ENCODE measurements at regions not wholly inside any gene's neighbourhood (a gene's known extent, or its start where the extent isn't known, plus 50 kb on each side); places are given as distances from the start of the nearest gene placed in this dataset.

DNA sequence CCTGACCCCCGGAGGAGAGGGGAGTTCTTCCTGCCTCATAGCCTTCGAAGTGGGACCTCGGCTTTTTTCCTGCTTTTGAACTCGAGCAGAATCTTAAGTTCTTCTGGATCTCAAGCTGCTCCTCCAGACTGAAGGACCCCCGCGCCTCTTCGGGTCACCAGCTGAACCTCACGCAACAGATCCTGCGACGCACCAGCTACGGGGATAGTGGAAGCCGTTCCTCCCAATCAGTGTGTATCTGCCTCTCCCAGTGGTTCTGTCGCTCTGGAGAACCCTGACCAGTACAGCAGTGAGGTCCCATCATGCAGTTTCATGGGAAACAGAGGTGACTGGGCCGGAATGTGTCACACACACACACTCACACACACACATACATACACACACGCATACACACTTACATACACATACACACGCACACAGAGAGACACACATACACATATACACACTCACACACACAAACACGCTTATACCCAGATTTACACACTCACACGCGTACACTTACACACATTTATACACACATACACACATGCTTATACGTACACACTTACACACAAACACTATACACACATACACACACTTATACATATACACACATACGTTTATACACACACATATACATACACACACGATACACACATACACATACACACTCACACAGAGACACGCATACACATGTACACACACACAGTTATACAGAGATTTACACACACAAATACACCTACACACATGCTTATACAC, 170.0 kb downstream of the TTLL2 start:
- no peak overlapping the region for H3K27ac ChIP-seq
- no peaks in the 10 kb centered on the region for H3K27me3 ChIP-seq (ENCODE audit: insufficient read depth, low read depth)

DNA sequence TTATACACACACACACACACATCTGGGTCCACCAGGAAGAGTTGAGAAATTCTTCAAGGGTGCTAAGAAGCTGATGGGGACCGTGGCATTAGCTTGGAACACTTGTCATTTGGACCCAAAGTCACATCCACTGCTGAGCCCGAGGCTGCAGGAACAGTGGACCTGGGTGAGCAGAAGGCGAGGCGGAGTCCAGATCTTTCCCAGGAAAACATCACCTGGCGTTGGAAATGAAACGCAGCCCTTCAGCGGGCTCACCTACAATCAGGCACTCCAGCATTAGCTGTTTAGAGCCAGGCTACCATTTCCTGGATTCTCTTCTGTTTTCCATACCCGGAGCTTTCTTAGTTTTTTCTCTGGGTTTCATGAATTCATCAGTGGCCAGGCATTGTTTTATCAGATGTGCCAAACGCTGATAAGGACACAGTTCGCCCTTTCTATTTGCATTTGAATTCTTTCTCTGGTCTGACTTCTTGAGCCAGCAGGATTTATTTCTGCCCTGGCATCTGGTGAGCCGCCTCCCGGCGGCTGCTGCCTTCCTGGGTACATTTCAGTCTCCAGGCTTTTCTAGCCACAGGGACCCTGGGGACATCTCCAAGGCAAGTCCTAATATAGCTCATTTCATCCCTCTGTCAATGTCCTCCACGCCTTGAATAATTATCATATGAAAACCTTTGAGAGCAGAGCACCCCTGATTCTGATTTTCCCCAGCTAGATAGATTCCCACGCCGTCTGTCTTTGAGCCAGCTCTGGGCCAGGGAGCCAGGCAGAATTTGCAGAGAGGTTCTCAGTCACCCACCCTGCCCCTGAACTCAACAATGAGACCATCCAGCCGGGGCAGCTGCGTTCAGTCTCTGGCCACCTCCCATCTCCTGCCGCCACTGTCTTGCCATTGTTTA, 170.9 kb downstream of the TTLL2 start:
- Histone ChIP-seq H3K4me1 (ENCODE audit: low read depth, poor library complexity, severe bottlenecking) (no peaks in the 10 kb centered on the region), H3K4me2 (no peak overlapping the region), H3K4me3 (IDR thresholded peaks at IDR 0.05; ENCODE audit: insufficient read depth, low read depth, low read length) (no peak overlapping the region), H2AFZ (ENCODE audit: low read depth) (no peak overlapping the region), H4K20me1 (ENCODE audit: insufficient read depth) (no peaks in the 10 kb centered on the region), H3K27ac (no peak overlapping the region), H3K36me3 (ENCODE audit: insufficient read depth) (no peaks in the 10 kb centered on the region), H3K27me3 (ENCODE audit: insufficient read depth, low read depth) (no peaks in the 10 kb centered on the region), H3K9ac (no peak overlapping the region), H3K79me2 (ENCODE audit: insufficient read depth, low read depth) (no peaks in the 10 kb centered on the region)
- TF ChIP-seq, protein P1, sequence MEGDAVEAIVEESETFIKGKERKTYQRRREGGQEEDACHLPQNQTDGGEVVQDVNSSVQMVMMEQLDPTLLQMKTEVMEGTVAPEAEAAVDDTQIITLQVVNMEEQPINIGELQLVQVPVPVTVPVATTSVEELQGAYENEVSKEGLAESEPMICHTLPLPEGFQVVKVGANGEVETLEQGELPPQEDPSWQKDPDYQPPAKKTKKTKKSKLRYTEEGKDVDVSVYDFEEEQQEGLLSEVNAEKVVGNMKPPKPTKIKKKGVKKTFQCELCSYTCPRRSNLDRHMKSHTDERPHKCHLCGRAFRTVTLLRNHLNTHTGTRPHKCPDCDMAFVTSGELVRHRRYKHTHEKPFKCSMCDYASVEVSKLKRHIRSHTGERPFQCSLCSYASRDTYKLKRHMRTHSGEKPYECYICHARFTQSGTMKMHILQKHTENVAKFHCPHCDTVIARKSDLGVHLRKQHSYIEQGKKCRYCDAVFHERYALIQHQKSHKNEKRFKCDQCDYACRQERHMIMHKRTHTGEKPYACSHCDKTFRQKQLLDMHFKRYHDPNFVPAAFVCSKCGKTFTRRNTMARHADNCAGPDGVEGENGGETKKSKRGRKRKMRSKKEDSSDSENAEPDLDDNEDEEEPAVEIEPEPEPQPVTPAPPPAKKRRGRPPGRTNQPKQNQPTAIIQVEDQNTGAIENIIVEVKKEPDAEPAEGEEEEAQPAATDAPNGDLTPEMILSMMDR (conservative IDR thresholded peaks at IDR 0.05; ENCODE audit: low read depth, low read length) = no peak

More for the DNA sequence above, 170.0 kb downstream of the TTLL2 start:
- Histone ChIP-seq H3K4me3 (IDR thresholded peaks at IDR 0.05; ENCODE audit: insufficient read depth, low read depth, low read length) (no peak overlapping the region), H3K4me1 (ENCODE audit: low read depth, poor library complexity, severe bottlenecking) (no peaks in the 10 kb centered on the region), H4K20me1 (ENCODE audit: insufficient read depth) (no peaks in the 10 kb centered on the region), H3K9ac (no peak overlapping the region), H3K36me3 (ENCODE audit: insufficient read depth) (no peaks in the 10 kb centered on the region), H2AFZ (ENCODE audit: low read depth) (no peak overlapping the region), H3K79me2 (ENCODE audit: insufficient read depth, low read depth) (no peaks in the 10 kb centered on the region), H3K4me2 (no peak overlapping the region)
- TF ChIP-seq, protein P1 (conservative IDR thresholded peaks at IDR 0.05; ENCODE audit: low read depth, low read length) = no peak

- Histone ChIP-seq H3K27ac (no peak overlapping the region), H3K79me2 (ENCODE audit: insufficient read depth, low read depth) (no peaks in the 10 kb centered on the region), H3K4me3 (IDR thresholded peaks at IDR 0.05; ENCODE audit: insufficient read depth, low read depth, low read length) (no peak overlapping the region), H3K36me3 (ENCODE audit: insufficient read depth) (no peaks in the 10 kb centered on the region), H3K4me1 (ENCODE audit: low read depth, poor library complexity, severe bottlenecking) (no peaks in the 10 kb centered on the region), H3K27me3 (ENCODE audit: insufficient read depth, low read depth) (no peaks in the 10 kb centered on the region), H4K20me1 (ENCODE audit: insufficient read depth) (no peaks in the 10 kb centered on the region), H3K9ac (no peak overlapping the region), H2AFZ (ENCODE audit: low read depth) (no peak overlapping the region), H3K4me2 (no peak overlapping the region)
- TF ChIP-seq, protein P1 (conservative IDR thresholded peaks at IDR 0.05; ENCODE audit: low read depth, low read length) = no peak
Observed at GRCh38 chr6:167496707-167497106, 171.8 kb downstream of the TTLL2 start.

DNA sequence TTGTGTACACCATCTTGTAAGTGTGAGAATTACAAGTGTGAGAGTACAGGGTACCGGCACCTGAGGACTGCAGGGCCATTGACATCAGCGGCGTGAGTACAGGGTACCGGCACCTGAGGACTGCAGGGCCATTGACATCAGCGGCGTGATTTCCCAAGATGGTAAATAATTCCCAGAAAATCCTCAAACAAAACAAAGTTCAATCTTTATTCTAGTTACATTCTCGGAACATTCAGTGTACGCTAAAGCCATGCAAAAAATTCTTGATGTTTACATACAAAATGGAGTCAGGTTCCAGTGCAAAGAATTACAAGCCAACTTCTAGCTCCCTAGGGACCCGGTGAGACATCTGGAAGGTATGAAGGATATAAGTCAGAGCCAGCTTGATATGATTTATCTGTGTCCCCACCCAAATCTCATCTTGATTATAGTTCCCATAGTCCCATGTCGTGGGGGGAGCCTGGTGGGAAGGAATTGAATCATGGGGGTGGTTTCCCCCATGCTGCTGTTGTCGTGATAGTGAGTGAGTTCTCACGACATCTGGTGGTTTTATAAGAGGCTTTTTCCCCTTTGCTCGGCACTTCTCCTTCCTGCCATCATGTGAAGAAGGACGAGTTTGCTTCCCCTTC, 172.7 kb downstream of the TTLL2 start:
- Histone ChIP-seq H3K27me3 (ENCODE audit: insufficient read depth, low read depth) (no peaks in the 10 kb centered on the region), H3K4me2 (no peak overlapping the region)
- TF ChIP-seq, protein P1 (conservative IDR thresholded peaks at IDR 0.05; ENCODE audit: low read depth, low read length) = no peak

More for the DNA sequence above, 172.7 kb downstream of the TTLL2 start:
- no peaks in the 10 kb centered on the region for H3K4me1 ChIP-seq (ENCODE audit: low read depth, poor library complexity, severe bottlenecking)
- no peak overlapping the region for H3K9ac ChIP-seq
- no peak overlapping the region for H3K27ac ChIP-seq
- H3K79me2 ChIP-seq (ENCODE audit: insufficient read depth, low read depth) = no peaks in the 10 kb centered on the region
- H4K20me1 ChIP-seq (ENCODE audit: insufficient read depth) = no peaks in the 10 kb centered on the region
- no peaks in the 10 kb centered on the region for H3K36me3 ChIP-seq (ENCODE audit: insufficient read depth)
- no peak overlapping the region for H3K4me3 ChIP-seq (IDR thresholded peaks at IDR 0.05; ENCODE audit: insufficient read depth, low read depth, low read length)
- no peak overlapping the region for H2AFZ ChIP-seq (ENCODE audit: low read depth)

All from KMS-11 (cell line).